Left lung (tissue), 4 donors: ENCODE measurements at regions not wholly inside any gene's neighbourhood (a gene's known extent, or its start where the extent isn't known, plus 50 kb on each side); places are given as distances from the start of the nearest gene placed in this dataset.

Source experiments
- ATAC-seq: fragments of 200-7000 bp; cut with Tn5 transposase; one replicate; pipeline ENCODE4 v1.9.1; 2020; ENCODE audit warnings: moderate library complexity
- DNase-seq, 4 donors: peaks; one replicate each; pipeline ENCODE4 v3.0.0-alpha.2; 2013 to 2020
- H3K27ac ChIP-seq, 2 donors: fragments of 200-600 bp; sonication (generic) in 1 of 2; one replicate each; pipeline versions ENCODE4 v1.5.0 to v1.8.0; 2020 to 2021
- H3K27me3 ChIP-seq, 2 donors: fragments of 200-600 bp; sonication (generic) in 1 of 2; one replicate each; pipeline versions ENCODE4 v1.5.0 to v1.8.0; 2020 to 2021
- H3K36me3 ChIP-seq, 2 donors: fragments of 200-600 bp; sonication (generic) in 1 of 2; one replicate each; pipeline versions ENCODE4 v1.5.0 to v1.8.0; 2020 to 2021
- H3K4me1 ChIP-seq, 2 donors: fragments of 200-600 bp; one replicate each; pipeline ENCODE4 v1.8.0; 2021
- H3K4me3 ChIP-seq, 2 donors: fragments of 200-600 bp; sonication (generic) in 1 of 2; one replicate each; pipeline versions ENCODE4 v1.5.0 to v1.8.0; 2020 to 2021; ENCODE audit warnings: mild to moderate bottlenecking in 1 of 2
- H3K9me3 ChIP-seq, 2 donors: fragments of 200-600 bp; sonication (generic) in 1 of 2; one replicate each; pipeline versions ENCODE4 v1.5.0 to v1.8.0; 2020 to 2021
- intact Hi-C, 2 donors: fragments of 100-400 bp; cut with DNase I; formaldehyde crosslinking; loops; one replicate each; pipeline versions ENCODE4 v1.11.2 to v1.14.2; 2022
- TF ChIP-seq, protein P1 (sequence below), 2 donors: fragments of 200-600 bp; sonication (generic) in 1 of 2; IDR thresholded peaks; one replicate each; pipeline versions ENCODE4 v1.5.0 to v1.8.0; 2021; ENCODE audit warnings: antibody characterized with exemption in 2 of 2
- donor health status: DM: no; HTN: yes; CAD: no.
- donor health status: DM: no; HTN: no; CAD: no.

DNA sequence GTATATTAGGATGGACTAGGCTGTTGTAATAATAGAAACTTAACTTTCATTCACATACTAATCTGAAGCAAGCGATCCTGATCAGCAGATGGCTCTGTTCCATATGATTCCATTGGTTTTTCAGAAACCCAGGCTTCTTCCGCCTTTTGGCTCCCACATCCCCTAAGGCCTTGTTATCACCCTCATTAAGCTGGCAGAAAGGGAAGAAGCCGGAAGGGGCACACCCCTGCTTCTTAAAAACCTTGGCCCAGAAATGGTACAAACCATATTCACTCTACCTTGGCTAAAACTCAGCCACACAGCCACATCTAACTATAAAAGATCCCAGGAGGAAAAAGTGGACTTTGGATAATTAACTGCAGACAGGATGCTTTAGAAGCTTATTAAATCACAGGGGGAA lies 329.2 kb downstream of the PCNX1 start:
- Histone ChIP-seq H3K27ac (no peak overlapping the region), H3K36me3 (no peaks in the 10 kb centered on the region), H3K27me3 (no peaks in the 10 kb centered on the region), H3K4me3 (no peak overlapping the region), H3K9me3 (no peaks in the 10 kb centered on the region), H3K4me1 (no peaks in the 10 kb centered on the region)
- DNase-seq (no peak), ATAC-seq (no peak)
- intact Hi-C loops = no loop called here
- TF ChIP-seq, protein P1, sequence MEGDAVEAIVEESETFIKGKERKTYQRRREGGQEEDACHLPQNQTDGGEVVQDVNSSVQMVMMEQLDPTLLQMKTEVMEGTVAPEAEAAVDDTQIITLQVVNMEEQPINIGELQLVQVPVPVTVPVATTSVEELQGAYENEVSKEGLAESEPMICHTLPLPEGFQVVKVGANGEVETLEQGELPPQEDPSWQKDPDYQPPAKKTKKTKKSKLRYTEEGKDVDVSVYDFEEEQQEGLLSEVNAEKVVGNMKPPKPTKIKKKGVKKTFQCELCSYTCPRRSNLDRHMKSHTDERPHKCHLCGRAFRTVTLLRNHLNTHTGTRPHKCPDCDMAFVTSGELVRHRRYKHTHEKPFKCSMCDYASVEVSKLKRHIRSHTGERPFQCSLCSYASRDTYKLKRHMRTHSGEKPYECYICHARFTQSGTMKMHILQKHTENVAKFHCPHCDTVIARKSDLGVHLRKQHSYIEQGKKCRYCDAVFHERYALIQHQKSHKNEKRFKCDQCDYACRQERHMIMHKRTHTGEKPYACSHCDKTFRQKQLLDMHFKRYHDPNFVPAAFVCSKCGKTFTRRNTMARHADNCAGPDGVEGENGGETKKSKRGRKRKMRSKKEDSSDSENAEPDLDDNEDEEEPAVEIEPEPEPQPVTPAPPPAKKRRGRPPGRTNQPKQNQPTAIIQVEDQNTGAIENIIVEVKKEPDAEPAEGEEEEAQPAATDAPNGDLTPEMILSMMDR (IDR thresholded peaks at IDR 0.05) = no peak

DNA sequence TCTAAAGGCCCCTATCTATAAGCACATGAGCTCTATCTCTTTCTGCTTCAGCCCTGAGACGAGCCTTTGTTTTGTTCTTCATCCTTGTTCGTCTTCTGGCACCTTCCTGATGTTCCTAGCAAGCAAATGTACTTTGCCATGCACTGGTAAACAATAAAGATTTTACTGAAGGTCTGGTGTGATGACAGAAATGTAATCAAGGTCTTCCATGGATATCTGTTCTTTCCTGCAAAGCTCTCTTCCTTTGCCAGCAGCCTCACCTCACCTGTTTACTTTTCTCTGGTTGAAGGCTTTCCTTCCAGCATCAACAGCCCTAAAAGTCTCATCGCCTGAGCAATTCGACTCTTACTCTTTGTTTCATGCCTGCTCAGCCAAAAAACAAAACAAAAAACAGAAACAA lies 330.3 kb downstream of the PCNX1 start:
- H3K27me3 ChIP-seq = no peaks in the 10 kb centered on the region
- ATAC-seq (no peak), DNase-seq (no peak)
- no peaks in the 10 kb centered on the region for H3K9me3 ChIP-seq
- intact Hi-C loops = no loop called here
- H3K36me3 ChIP-seq = no peaks in the 10 kb centered on the region
- TF ChIP-seq, protein P1 (IDR thresholded peaks at IDR 0.05) = no peak
- no peak overlapping the region for H3K4me3 ChIP-seq
- peaks cover 0 to 7% of the 10 kb centered on the region in 2 donors for H3K4me1 ChIP-seq
- H3K27ac ChIP-seq = no peak overlapping the region

DNA sequence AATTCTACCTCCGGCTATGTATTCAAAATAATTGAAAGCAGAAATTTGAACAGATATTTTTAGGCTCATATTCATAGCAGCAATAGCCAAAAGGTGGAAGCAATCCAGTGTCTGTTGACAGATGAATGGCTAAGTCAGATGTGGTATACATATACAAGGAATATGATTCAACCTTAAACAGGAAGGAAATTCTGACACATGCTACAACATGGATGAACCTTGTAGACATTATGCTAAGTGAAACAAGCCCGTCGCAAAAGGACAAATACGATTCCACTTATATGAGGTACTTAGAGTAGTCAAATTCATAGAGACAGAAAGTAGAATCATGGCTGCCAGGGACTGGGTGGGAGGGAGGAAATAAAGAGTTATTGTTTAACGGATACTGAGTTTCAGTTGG lies 331.6 kb downstream of the PCNX1 start:
- H3K9me3 ChIP-seq = no peaks in the 10 kb centered on the region
- no peak overlapping the region for H3K27ac ChIP-seq
- ATAC-seq = no peak
- no peak overlapping the region for H3K4me3 ChIP-seq
- TF ChIP-seq, protein P1 (IDR thresholded peaks at IDR 0.05) = no peak
- DNase-seq = no peak
- H3K36me3 ChIP-seq = no peaks in the 10 kb centered on the region
- peaks cover 0 to 7% of the 10 kb centered on the region in 2 donors for H3K4me1 ChIP-seq
- intact Hi-C loops = no loop called here
- no peaks in the 10 kb centered on the region for H3K27me3 ChIP-seq

DNA sequence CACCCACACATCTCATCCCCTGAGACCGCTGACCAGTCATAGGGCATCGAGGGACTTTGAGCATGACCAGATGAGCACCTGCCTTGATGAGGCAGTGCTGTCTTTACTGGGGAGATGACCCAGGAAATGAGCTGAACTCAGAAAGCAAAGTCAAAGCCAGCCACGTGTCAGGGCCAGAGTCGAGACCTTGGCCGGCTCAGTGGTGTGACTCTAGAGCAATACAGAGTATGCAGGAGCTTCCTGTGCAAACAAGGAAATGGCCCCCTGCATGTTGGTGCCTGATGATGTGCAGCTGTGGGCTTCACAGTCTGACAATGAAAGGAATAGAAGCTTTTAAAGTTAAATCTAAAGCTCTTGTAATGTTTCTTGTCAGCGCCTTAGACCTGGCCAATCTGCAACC lies 332.9 kb downstream of the PCNX1 start:
- Histone ChIP-seq H3K27ac (no peak overlapping the region), H3K4me3 (no peak overlapping the region), H3K4me1 (peaks cover 0 to 7% of the 10 kb centered on the region in 2 donors), H3K27me3 (no peaks in the 10 kb centered on the region), H3K36me3 (no peaks in the 10 kb centered on the region), H3K9me3 (no peaks in the 10 kb centered on the region)
- DNase-seq (peak in 2 of 4 donors; percentile 65 to 79), ATAC-seq (no peak)
- TF ChIP-seq, protein P1 (IDR thresholded peaks at IDR 0.05) = no peak
- intact Hi-C loops = no loop called here

DNA sequence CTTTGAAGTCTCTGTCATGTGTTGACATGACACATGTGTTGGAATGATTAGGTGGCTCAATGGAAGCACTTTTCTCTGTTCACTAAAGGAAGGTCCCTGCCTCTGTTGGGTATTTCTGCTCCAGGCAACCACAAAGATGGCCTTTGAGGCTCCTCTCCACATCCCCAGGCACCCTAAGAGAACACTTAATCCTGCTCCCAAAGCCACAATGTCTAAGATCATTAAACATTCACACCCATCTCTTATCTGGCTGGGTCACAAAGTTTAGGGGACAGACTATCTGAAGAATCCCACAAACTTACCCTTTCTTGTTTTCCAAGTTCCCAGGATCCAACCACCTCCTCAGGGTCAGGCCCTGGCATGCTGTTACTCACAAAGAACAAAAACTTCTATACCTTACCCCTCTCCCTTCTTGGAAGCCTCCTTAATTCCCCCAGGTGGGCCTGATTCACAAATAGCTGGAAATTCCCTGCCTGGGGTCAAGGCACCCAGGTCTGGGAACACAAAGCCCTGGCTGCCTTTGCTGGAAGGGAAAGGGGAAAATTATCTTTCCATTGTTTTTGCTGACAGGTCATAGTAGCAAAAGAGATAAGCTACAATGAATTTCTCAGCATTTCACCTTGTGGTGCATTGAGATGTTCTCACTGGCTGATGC lies 333.7 kb downstream of the PCNX1 start:
- Histone ChIP-seq H3K9me3 (no peaks in the 10 kb centered on the region), H3K27ac (no peak overlapping the region), H3K4me3 (no peak overlapping the region), H3K36me3 (no peaks in the 10 kb centered on the region), H3K27me3 (no peaks in the 10 kb centered on the region), H3K4me1 (peaks cover 0 to 7% of the 10 kb centered on the region in 2 donors)
- DNase-seq (no peak), ATAC-seq (no peak)
- TF ChIP-seq, protein P1 (IDR thresholded peaks at IDR 0.05) = no peak
- intact Hi-C loops = no loop called here
